ENCODE measurements at regions not wholly inside any gene's neighbourhood (a gene's known extent, or its start where the extent isn't known, plus 50 kb on each side); places are given as distances from the start of the nearest gene placed in this dataset.
"Not testable (repeated sequence)": the region's sequence is repeated elsewhere in the genome, so short reads cannot be mapped to it uniquely, and the experiment has no call there.

DNA sequence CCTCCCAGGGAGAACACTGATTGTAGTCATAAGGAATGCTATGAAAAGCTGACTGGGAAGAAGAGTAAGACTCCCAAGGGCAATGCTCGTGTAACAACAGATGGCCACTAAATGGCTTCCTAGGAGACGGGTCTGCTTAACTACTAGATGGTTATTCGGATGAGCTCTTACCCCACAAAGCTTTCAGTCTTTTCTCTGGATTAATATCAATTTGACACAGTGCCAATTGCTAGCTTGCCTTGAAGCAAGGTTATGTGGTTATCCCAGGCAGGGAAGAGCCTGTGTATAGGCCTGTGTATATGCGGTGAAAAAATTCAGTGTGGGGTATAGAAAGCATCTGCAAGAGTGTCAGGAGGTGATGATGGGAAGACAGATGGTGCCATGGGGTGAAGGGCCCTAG is 86.4 kb upstream of the NOX3 start:
- Histone ChIP-seq H3K4me3 (ENCODE audit: insufficient read depth, low read depth, low read length) (no peak overlapping the region), H3K27me3 (ENCODE audit: control insufficient read depth, insufficient read depth, low read length) (no peaks in the 10 kb centered on the region), H3K36me3 (replicated peaks; ENCODE audit: control insufficient read depth, insufficient read depth, low read length) (no peaks in the 10 kb centered on the region)
- no peak for DNase-seq

DNA sequence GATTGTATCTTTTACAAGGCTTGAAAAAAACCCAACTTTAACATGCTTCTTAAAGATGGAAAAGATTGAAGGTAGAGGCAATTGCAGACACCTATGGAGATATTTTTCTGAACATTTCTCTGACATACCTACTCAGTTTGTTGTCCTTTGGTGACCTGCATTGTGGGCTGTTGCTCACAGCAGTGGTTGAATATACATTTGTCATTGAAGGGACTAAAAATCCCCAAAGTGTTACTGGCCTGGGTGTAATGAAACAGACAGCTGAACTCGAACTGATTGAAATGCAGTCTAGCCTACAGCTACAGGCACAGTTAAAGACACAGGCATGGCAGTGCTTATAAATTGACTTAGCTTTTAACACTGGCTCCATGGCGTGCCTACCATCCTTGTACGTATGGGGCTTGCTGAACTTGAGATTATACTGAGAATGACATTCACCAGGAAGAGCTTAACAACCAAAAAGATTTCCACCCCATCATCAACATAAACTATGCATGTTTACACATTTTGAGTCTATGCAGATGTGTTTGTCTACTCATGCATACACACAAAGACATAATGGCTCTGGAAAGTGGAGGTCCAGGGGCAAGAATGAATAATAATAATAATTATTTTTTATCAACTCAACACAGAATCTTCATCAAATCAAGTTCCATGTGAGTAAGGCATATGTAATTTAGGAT is 83.2 kb upstream of the NOX3 start:
- no peak overlapping the region for H3K4me3 ChIP-seq (ENCODE audit: insufficient read depth, low read depth, low read length)
- no peaks in the 10 kb centered on the region for H3K27me3 ChIP-seq (ENCODE audit: control insufficient read depth, insufficient read depth, low read length)
- DNase-seq = no peak
- no peaks in the 10 kb centered on the region for H3K36me3 ChIP-seq (replicated peaks; ENCODE audit: control insufficient read depth, insufficient read depth, low read length)

DNA sequence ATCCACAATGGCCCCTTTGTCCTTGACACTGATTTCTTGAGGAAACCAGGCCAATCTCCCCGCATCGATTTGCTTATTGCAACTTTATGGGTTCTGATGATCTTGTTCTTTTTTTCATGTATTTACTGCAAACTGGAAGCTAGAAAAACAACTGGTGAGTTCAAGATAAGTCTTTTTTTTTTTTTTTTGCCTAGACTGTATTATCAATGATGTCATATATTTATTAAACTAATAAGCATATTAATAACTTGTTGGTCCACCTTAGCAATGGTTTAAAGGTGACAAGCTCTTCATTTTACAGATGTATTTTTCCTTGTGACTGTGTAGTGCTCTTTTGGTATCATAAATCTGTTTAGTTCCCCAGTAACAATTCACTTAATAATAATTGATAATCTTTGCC is 79.0 kb upstream of the NOX3 start:
- Histone ChIP-seq H3K36me3 (replicated peaks; ENCODE audit: control insufficient read depth, insufficient read depth, low read length) (no peaks in the 10 kb centered on the region), H3K4me3 (ENCODE audit: insufficient read depth, low read depth, low read length) (no peak overlapping the region), H3K27me3 (ENCODE audit: control insufficient read depth, insufficient read depth, low read length) (no peaks in the 10 kb centered on the region)
- DNase-seq = no peak

DNA sequence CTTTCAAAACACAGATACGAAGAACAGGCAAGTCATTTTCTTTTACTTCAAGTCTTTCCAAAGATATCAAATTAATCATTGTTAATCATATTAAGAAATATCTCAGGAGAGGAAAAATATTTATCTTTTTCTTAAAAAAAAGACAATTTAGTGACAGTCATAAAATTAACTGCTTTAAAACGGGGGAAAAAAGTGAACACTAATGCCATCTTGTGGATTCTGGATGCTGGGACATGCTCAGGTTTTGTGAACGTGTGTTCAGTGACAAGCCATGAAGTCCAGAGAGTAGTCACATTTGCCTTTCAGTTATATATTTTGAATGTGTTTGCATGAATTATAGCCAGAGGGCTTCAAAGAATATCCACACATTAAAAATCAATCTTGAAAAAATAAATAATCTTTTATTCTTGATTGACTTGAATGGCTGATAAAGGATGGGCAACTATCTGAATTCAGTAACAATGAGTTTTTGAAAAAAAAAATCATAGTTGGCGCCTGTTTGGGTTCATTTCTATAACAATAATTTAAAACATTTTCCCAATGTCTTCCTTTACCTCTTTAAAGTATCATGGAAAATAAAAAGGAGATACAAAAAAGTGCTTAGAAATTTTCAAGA is 74.7 kb upstream of the NOX3 start:
- peak; percentile 7 for DNase-seq
- no peaks in the 10 kb centered on the region for H3K36me3 ChIP-seq (replicated peaks; ENCODE audit: control insufficient read depth, insufficient read depth, low read length)
- H3K4me3 ChIP-seq (ENCODE audit: insufficient read depth, low read depth, low read length) = no peak overlapping the region
- no peaks in the 10 kb centered on the region for H3K27me3 ChIP-seq (ENCODE audit: control insufficient read depth, insufficient read depth, low read length)

DNA sequence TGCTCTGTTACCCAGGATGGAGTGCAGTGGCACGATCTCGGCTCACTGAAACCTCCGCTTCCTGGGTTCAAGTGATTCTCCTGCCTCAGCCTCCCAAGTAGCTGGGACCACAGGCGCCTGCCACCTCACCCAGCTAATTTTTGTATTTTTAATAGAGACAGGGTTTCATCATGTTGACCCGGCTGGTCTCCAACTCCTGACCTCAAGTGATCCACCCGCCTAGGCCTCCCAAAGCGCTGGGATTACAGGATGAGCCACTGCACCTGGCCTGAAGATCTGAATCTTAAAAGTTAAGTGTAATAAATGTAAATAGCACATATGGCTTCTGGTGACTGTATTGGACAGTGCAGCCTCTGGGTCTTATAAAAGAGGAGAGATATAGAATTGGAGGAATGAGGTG is 74.2 kb upstream of the NOX3 start:
- not testable (repeated sequence) for H3K27me3 ChIP-seq (ENCODE audit: control insufficient read depth, insufficient read depth, low read length); H3K4me3 ChIP-seq (ENCODE audit: insufficient read depth, low read depth, low read length); DNase-seq; H3K36me3 ChIP-seq (replicated peaks; ENCODE audit: control insufficient read depth, insufficient read depth, low read length)

DNA sequence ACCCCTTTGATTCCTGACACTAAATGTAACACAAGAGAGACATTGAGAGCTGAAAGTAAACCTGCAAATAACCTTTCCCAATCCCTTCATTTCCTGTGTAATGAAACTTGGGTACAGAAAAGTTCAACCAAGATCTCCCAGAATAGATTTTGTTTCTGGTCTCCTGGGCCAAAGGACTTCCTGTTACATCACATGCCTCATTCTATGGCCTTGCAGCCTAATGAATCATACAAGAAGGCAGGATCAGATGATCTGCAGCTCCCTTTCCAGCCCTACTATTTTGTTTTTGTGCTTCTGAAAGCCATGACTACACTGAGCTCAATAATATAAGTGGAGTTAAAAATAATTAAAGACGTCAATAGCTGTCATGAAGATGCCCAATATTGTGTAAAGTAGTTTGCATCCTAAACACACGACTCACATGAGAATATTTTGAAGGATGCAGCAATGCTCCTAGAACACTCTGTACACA is 73.4 kb upstream of the NOX3 start:
- Histone ChIP-seq H3K36me3 (replicated peaks; ENCODE audit: control insufficient read depth, insufficient read depth, low read length) (no peaks in the 10 kb centered on the region), H3K4me3 (ENCODE audit: insufficient read depth, low read depth, low read length) (no peak overlapping the region), H3K27me3 (ENCODE audit: control insufficient read depth, insufficient read depth, low read length) (no peaks in the 10 kb centered on the region)
- no peak for DNase-seq

DNA sequence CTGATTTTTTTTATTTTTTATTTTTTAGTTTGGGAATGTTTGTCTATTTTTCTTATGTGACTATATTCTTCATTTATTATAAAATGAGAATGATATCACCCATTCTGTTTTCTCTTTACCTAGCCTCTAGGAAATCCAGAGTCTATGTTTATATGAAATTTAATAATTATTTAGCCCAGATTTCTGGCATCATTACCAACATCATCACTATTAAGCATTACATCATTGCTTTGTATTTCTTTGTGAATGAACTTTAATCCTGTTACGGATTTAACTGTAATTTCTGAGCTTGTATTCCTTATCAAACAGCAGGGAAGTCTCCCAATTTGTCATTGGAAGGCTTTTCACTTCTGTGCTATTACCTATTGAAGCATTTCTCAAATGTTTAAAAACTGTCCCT is 72.7 kb upstream of the NOX3 start:
- DNase-seq = no peak
- no peaks in the 10 kb centered on the region for H3K36me3 ChIP-seq (replicated peaks; ENCODE audit: control insufficient read depth, insufficient read depth, low read length)
- H3K27me3 ChIP-seq (ENCODE audit: control insufficient read depth, insufficient read depth, low read length) = no peaks in the 10 kb centered on the region
- H3K4me3 ChIP-seq (ENCODE audit: insufficient read depth, low read depth, low read length) = no peak overlapping the region

DNA sequence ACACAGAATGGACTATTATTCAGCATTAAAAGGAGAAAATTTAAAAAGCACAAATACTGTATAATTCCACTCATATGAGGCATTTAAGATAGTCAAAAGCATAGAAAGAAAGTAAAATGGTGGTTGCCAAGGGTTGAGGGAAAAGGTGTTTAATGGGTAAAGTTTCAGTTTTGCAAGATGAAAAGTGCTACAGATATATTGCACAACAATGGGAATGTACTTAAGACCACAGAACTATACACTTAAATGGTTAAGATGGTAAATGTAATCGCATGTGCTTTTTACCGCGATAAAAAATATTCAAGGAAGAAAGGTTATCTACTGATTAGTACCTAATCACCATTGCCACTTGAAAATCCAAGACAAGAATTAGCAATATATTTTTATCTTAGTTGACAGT is 71.8 kb upstream of the NOX3 start:
- Histone ChIP-seq H3K27me3 (ENCODE audit: control insufficient read depth, insufficient read depth, low read length) (no peaks in the 10 kb centered on the region), H3K4me3 (ENCODE audit: insufficient read depth, low read depth, low read length) (no peak overlapping the region), H3K36me3 (replicated peaks; ENCODE audit: control insufficient read depth, insufficient read depth, low read length) (no peaks in the 10 kb centered on the region)
- no peak for DNase-seq

DNA sequence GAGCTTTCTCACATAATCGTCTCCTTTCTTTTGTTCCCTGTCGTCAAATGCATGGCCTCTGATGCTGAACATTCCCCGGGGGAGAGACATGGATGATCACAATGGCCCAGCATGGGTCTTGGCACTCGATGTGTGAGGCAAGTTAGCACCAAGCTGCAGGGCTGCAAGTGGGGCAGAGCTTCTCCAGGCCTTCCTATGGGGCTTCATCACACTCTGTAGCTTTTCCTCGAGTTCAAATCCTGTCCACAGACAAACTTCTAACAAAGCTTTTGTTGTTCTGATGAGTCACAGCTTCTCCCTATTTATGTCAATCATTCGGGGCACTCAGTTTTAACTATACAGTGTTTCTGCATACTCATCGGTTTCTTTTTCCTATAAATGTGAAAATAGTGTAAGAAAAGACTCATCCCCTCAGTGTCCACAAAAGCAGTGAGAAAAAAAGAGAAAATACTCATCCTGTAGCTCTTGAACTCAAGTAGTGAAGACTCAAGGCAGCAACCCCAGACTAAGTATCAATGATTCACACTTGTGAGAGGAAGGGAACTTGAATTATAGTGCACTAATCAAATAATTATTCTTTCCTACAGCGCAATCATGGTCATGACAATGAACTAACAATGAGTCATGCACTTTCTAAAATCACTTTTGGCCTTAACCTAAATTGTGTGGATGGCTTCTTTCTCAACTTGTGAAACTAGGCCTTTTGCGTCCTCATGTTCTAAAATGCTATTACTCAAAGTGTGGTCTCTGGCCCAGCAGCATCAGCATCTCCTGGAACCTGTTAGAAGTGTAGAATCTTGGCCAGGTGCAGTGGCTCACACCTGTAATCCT is 68.4 kb upstream of the NOX3 start:
- H3K36me3 ChIP-seq (replicated peaks; ENCODE audit: control insufficient read depth, insufficient read depth, low read length) = no peaks in the 10 kb centered on the region
- no peak overlapping the region for H3K4me3 ChIP-seq (ENCODE audit: insufficient read depth, low read depth, low read length)
- H3K27me3 ChIP-seq (ENCODE audit: control insufficient read depth, insufficient read depth, low read length) = no peaks in the 10 kb centered on the region
- DNase-seq = peak; percentile 46

DNA sequence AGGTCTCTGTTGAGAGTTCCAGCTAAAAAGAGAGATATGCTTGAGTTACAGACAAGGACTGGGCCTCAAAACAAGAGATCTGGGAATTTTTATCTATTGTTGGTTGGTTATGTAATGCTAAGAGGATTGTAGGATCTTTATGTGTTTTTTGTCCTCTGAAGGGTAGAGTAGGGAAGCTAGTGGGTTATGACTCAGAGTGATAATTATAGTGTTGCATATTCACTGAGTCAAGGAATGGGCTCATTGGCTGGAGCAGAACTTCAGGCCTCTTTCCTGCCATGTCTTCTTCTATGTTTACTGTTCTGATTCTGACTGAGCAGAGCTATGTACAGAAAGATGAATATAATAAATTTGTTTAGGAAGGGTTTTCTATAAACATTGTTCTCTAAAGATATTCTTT is 66.1 kb upstream of the NOX3 start:
- DNase-seq = no peak
- H3K4me3 ChIP-seq (ENCODE audit: insufficient read depth, low read depth, low read length) = no peak overlapping the region
- no peaks in the 10 kb centered on the region for H3K27me3 ChIP-seq (ENCODE audit: control insufficient read depth, insufficient read depth, low read length)
- no peaks in the 10 kb centered on the region for H3K36me3 ChIP-seq (replicated peaks; ENCODE audit: control insufficient read depth, insufficient read depth, low read length)

DNA sequence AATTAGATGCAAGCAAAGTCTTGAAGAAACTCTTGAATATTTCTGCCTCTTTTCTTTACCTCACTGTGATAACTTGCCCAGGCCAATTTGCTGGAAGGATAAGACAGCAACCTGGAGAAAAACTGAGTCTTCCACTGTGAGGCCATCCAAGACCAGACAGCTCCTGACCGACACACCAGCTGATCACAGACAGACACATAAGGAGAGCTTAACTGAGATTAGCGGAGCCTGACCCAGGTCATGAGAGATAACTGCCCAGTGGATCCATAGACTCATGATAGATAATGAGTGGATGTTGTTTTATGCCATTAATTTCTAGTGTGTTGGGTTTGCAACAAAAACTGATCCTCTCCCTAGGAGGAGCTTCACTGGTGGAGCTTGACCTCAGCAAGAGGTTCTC is 64.4 kb upstream of the NOX3 start:
- no peak for DNase-seq
- Histone ChIP-seq H3K27me3 (ENCODE audit: control insufficient read depth, insufficient read depth, low read length) (no peaks in the 10 kb centered on the region), H3K4me3 (ENCODE audit: insufficient read depth, low read depth, low read length) (no peak overlapping the region), H3K36me3 (replicated peaks; ENCODE audit: control insufficient read depth, insufficient read depth, low read length) (no peaks in the 10 kb centered on the region)

DNA sequence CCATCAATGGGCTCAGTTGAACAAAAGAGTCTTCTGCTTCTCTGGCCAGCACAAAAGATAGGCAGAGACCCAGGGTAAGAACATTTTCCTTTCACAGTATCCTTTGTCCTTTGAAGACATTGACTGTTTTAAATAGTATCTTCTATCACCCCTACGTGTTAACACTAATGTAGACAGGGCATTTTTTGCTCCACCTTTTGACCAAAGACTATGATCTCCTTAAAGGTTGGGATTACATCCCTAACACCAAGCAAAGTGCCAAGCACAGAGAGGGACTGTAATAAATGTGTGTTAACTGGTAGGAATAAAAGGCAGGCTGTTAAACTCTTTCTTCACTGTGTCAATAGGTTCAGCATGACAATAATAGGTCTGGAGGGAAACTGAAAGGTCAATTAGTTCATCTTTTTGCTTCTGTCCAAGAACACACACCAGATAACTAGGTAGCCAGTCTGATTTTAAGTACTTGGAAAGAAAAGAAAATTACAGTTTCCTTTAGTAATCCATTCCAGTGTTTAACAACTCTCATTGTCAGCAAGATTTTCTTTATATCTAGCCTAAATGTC is 63.6 kb upstream of the NOX3 start:
- no peaks in the 10 kb centered on the region for H3K27me3 ChIP-seq (ENCODE audit: control insufficient read depth, insufficient read depth, low read length)
- no peaks in the 10 kb centered on the region for H3K36me3 ChIP-seq (replicated peaks; ENCODE audit: control insufficient read depth, insufficient read depth, low read length)
- DNase-seq = no peak
- H3K4me3 ChIP-seq (ENCODE audit: insufficient read depth, low read depth, low read length) = no peak overlapping the region

DNA sequence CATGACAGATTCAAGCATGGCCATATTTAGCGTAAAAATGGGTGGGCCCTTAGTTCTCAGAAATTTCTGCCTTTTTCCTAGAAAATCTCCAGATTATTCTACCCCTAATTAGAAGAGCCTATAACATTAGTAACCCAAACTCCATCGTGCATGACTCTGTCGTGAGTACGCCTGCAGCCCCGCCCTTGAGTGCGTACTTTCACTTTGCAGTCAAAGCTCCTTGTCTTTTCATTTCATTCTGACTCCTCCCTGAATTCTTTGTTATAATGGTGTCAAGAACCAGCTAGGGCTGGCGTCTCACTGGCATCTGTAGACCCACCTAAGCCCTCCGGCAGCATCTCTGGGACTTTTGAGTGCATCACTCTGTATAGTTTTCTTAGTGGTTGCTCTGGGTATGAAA is 61.7 kb upstream of the NOX3 start:
- Histone ChIP-seq H3K27me3 (ENCODE audit: control insufficient read depth, insufficient read depth, low read length) (no peaks in the 10 kb centered on the region), H3K4me3 (ENCODE audit: insufficient read depth, low read depth, low read length) (no peak overlapping the region), H3K36me3 (replicated peaks; ENCODE audit: control insufficient read depth, insufficient read depth, low read length) (no peaks in the 10 kb centered on the region)
- DNase-seq = no peak

DNA sequence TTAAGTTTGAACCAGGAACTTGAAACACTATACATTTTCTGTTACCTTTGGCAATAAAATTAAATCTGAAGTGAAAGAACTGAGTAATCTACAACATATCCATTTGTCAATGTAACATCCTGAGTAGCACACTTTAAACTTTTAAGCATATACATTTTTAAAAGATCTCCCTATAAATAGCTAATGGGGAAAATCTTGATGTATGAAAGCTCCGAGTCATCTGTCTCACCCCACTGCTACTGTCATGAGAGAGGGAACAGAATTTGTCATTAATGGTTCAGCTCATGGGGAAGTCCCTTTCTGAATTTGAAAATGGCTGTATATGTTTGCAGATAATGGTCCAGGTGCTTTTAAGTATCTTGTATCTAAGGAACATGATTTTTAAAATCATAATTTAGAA is 55.2 kb upstream of the NOX3 start:
- Histone ChIP-seq H3K4me3 (ENCODE audit: insufficient read depth, low read depth, low read length) (no peak overlapping the region), H3K36me3 (replicated peaks; ENCODE audit: control insufficient read depth, insufficient read depth, low read length) (no peaks in the 10 kb centered on the region), H3K27me3 (ENCODE audit: control insufficient read depth, insufficient read depth, low read length) (no peaks in the 10 kb centered on the region)
- no peak for DNase-seq

Measured in H7 (cell line).